H1 (cell line): ENCODE measurements at regions not wholly inside any gene's neighbourhood (a gene's known extent, or its start where the extent isn't known, plus 50 kb on each side); places are given as distances from the start of the nearest gene placed in this dataset.
"Not testable (repeated sequence)": the region's sequence is repeated elsewhere in the genome, so short reads cannot be mapped to it uniquely, and the experiment has no call there.

ENCODE experiments used
- ASH2L ChIP-seq: fragments of 200-600, 300-600 bp; sonication (generic); IDR thresholded peaks from one replicate; pipeline ENCODE4 v1.7.1; 2017; ENCODE audit warnings: low read length
- EP300 ChIP-seq, 2 experiments: IDR thresholded peaks; 1 replicate in 1 of 2; 2 replicates in 1 of 2; pipeline ENCODE4 v1.6.1; 2011 to 2012; ENCODE audit warnings: low read depth in 2 of 2, low read length in 2 of 2, mild to moderate bottlenecking in 2 of 2, borderline replicate concordance in 1 of 2, inconsistent platforms in 1 of 2, moderate library complexity in 1 of 2
- EZH2 ChIP-seq: fragments of 200-600 bp; sonication (generic); IDR thresholded peaks from 2 replicates; pipeline ENCODE4 v1.7.1; 2012; ENCODE audit warnings: low read depth, mild to moderate bottlenecking, moderate library complexity, low read length, inconsistent platforms; ENCODE audit not compliant: severe bottlenecking
- JUND ChIP-seq: IDR thresholded peaks from 2 replicates; pipeline ENCODE4 v1.6.1; 2011; ENCODE audit warnings: mild to moderate bottlenecking, improper control_type of control experiment, low read length
- POLR2A ChIP-seq, 2 experiments: IDR thresholded peaks; 1 replicate in 1 of 2; 2 replicates in 1 of 2; pipeline ENCODE4 v1.6.1; 2011; ENCODE audit warnings: low read depth in 2 of 2, low read length in 2 of 2, mild to moderate bottlenecking in 2 of 2; ENCODE audit errors: control extremely low read depth in 1 of 2
- RXRA ChIP-seq: IDR thresholded peaks from 2 replicates; pipeline ENCODE4 v1.6.1; 2011; ENCODE audit warnings: low read depth, mild to moderate bottlenecking, low read length, moderate library complexity; ENCODE audit not compliant: insufficient read depth
- SIX5 ChIP-seq: IDR thresholded peaks from 2 replicates; pipeline ENCODE4 v1.6.1; 2011; ENCODE audit warnings: mild to moderate bottlenecking, low read depth, low read length
- SP1 ChIP-seq: IDR thresholded peaks from 2 replicates; pipeline ENCODE4 v1.6.1; 2011; ENCODE audit warnings: low read depth, low read length
- SP4 ChIP-seq: IDR thresholded peaks from 2 replicates; pipeline ENCODE4 v1.6.1; 2012; ENCODE audit warnings: low read length, inconsistent platforms
- SUZ12 ChIP-seq: fragments of 200-600 bp; sonication (generic); IDR thresholded peaks from 2 replicates; pipeline ENCODE4 v1.6.1; 2012; ENCODE audit warnings: mild to moderate bottlenecking, inconsistent platforms, low read length, moderate library complexity, mixed read lengths
- TEAD4 ChIP-seq: IDR thresholded peaks from 2 replicates; pipeline ENCODE4 v1.6.1; 2012; ENCODE audit warnings: low read depth, low read length, inconsistent platforms, mixed read lengths
- ZNF274 ChIP-seq: IDR thresholded peaks from 2 replicates; pipeline ENCODE4 v1.7.0; 2012; ENCODE audit warnings: low read length, borderline replicate concordance; ENCODE audit errors: extremely low read depth
- TF ChIP-seq, protein P1 (sequence below), 3 experiments: IDR thresholded peaks; 1 replicate in 2 of 3; 2 replicates in 1 of 3; pipeline versions ENCODE4 v1.5.1 to v1.6.1; 2011; ENCODE audit warnings: low read length in 3 of 3, mild to moderate bottlenecking in 3 of 3, inconsistent platforms in 2 of 3, low read depth in 1 of 3, moderate library complexity in 1 of 3; ENCODE audit not compliant: insufficient read depth in 1 of 3; ENCODE audit errors: control extremely low read depth in 1 of 3
- TF ChIP-seq, protein P2 (sequence below): IDR thresholded peaks from 2 replicates; pipeline ENCODE4 v1.6.1; 2011; ENCODE audit warnings: low read length, improper control_type of control experiment

GRCh38 chr10:71108042-71108441 is 104.3 kb upstream of the UNC5B start:
- TF ChIP-seq, protein P1, sequence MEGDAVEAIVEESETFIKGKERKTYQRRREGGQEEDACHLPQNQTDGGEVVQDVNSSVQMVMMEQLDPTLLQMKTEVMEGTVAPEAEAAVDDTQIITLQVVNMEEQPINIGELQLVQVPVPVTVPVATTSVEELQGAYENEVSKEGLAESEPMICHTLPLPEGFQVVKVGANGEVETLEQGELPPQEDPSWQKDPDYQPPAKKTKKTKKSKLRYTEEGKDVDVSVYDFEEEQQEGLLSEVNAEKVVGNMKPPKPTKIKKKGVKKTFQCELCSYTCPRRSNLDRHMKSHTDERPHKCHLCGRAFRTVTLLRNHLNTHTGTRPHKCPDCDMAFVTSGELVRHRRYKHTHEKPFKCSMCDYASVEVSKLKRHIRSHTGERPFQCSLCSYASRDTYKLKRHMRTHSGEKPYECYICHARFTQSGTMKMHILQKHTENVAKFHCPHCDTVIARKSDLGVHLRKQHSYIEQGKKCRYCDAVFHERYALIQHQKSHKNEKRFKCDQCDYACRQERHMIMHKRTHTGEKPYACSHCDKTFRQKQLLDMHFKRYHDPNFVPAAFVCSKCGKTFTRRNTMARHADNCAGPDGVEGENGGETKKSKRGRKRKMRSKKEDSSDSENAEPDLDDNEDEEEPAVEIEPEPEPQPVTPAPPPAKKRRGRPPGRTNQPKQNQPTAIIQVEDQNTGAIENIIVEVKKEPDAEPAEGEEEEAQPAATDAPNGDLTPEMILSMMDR (IDR thresholded peaks at IDR 0.05; ENCODE audit: control extremely low read depth in 1 of 3, insufficient read depth in 1 of 3, low read depth in 1 of 3, low read length in 3 of 3): not testable (repeated sequence)
- TF ChIP-seq SP1; EZH2; EP300 (IDR thresholded peaks at IDR 0.05; ENCODE audit: borderline replicate concordance in 1 of 2, low read depth in 2 of 2, low read length in 2 of 2); ASH2L; RXRA; TEAD4; ZNF274; JUND; POLR2A (IDR thresholded peaks at IDR 0.05; ENCODE audit: control extremely low read depth in 1 of 2, low read depth in 2 of 2, low read length in 2 of 2); SUZ12; SIX5; SP4: not testable (repeated sequence)
- TF ChIP-seq, protein P2, sequence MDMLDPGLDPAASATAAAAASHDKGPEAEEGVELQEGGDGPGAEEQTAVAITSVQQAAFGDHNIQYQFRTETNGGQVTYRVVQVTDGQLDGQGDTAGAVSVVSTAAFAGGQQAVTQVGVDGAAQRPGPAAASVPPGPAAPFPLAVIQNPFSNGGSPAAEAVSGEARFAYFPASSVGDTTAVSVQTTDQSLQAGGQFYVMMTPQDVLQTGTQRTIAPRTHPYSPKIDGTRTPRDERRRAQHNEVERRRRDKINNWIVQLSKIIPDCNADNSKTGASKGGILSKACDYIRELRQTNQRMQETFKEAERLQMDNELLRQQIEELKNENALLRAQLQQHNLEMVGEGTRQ: not testable (repeated sequence)
